ENCODE measurements at regions not wholly inside any gene's neighbourhood (a gene's known extent, or its start where the extent isn't known, plus 50 kb on each side); places are given as distances from the start of the nearest gene placed in this dataset.
"Not testable (repeated sequence)": the region's sequence is repeated elsewhere in the genome, so short reads cannot be mapped to it uniquely, and the experiment has no call there.

DNA sequence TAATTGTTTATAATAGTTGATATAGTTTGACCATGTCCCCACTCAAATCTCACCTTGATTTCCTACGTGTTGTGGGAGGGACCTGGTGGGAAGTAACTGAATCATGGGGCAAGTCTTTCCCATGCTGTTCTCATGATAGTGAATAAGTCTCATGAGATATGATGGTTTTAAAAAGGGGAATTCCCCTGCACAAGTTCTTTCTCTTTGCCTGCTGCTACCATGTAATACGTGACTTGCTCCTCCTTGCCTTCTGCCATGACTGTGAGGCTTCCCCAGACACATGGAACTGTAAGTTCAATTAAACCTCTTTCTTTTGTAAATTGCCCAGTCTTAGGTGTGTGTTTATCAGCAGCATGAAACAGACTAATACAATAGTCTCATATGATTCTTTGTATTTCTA lies 130.5 kb upstream of the OR9Q1 start:
- H3K9ac ChIP-seq (ENCODE audit: low read depth, low read length); DNase-seq; H3K4me3 ChIP-seq (ENCODE audit: insufficient read depth, low read depth, low read length); H3K4ac ChIP-seq (ENCODE audit: low read depth, low read length); H3K9me1 ChIP-seq (ENCODE audit: insufficient read depth, low read length); H2AK9ac ChIP-seq (replicated peaks; ENCODE audit: low read depth, low read length, poor library complexity); POLR2A ChIA-PET (ENCODE audit: unreplicated experiment); CTCF ChIA-PET; H3K4me1 ChIP-seq (ENCODE audit: control insufficient read depth, insufficient read depth, low read length); H2BK5ac ChIP-seq (ENCODE audit: low read depth, low read length, poor library complexity, severe bottlenecking); H2BK20ac ChIP-seq (ENCODE audit: low read depth, low read length); H4K5ac ChIP-seq (ENCODE audit: low read depth, low read length); H4K91ac ChIP-seq (ENCODE audit: insufficient read depth, low read depth, low read length); intact Hi-C loops (cut with micrococcal nuclease); BruUV-seq (replicated peaks); H2BK15ac ChIP-seq (ENCODE audit: low read depth, low read length); H3K23ac ChIP-seq (ENCODE audit: low read depth, low read length); H3K14ac ChIP-seq (replicated peaks; ENCODE audit: low read depth, low read length); H4K8ac ChIP-seq (ENCODE audit: low read depth in 2 of 2, low read length in 2 of 2); dilution Hi-C loops (cut with HindIII; ENCODE audit: low sequenced_read_pairs, unreplicated experiment); H3K4me2 ChIP-seq (ENCODE audit: low read depth, low read length); H3K27ac ChIP-seq (ENCODE audit: insufficient read depth, low read length); ATAC-seq (ENCODE audit: low read depth); H2AK5ac ChIP-seq (ENCODE audit: low read depth, low read length); H4K20me1 ChIP-seq (ENCODE audit: insufficient read depth, low read length); in situ Hi-C loops (cut with MboI; ENCODE audit: low sequenced_read_pairs); H2BK120ac ChIP-seq (ENCODE audit: low read depth, low read length); H3K36me3 ChIP-seq (ENCODE audit: control insufficient read depth, insufficient read depth, low read length); H3K27me3 ChIP-seq (ENCODE audit: control insufficient read depth, insufficient read depth, low read length); H3K18ac ChIP-seq (ENCODE audit: low read depth, low read length); H2AFZ ChIP-seq (replicated peaks; ENCODE audit: low read length, poor library complexity); H3K79me1 ChIP-seq (ENCODE audit: low read depth in 1 of 2, low read length in 2 of 2); H3K56ac ChIP-seq (ENCODE audit: extremely low read depth, insufficient read depth, low read length); H3K9me3 ChIP-seq (ENCODE audit: control insufficient read depth, insufficient read depth, low read length): not testable (repeated sequence)
- no CpG with 5 or more reads among the region's 2 CpGs for WGBS, 2 experiments (ENCODE audit: extremely low coverage in 2 of 2, insufficient read length in 1 of 2)
